HG03558 (cell line): ENCODE measurements at regions not wholly inside any gene's neighbourhood (a gene's known extent, or its start where the extent isn't known, plus 50 kb on each side); places are given as distances from the start of the nearest gene placed in this dataset.

ENCODE experiments used
- ATAC-seq: cut with Tn5 transposase; IDR thresholded peaks from one replicate; pipeline ENCODE4 v1.9.1; 2021; ENCODE audit warnings: moderate number of reproducible peaks; ENCODE audit not compliant: unreplicated experiment; ENCODE audit errors: extremely low read depth

- no peak for ATAC-seq
Measured at GRCh38 chr9:84570482-84571154, 98.9 kb upstream of the NTRK2 start.

- ATAC-seq, result no peak
Measured at GRCh38 chr9:84573083-84573482, 96.4 kb upstream of the NTRK2 start.

- no peak for ATAC-seq
Measured at GRCh38 chr9:84575705-84576104, 93.8 kb upstream of the NTRK2 start.

- no peak for ATAC-seq
Measured at GRCh38 chr9:84583866-84584265, 85.7 kb upstream of the NTRK2 start.

GRCh38 chr9:84586662-84587061, 82.9 kb upstream of the NTRK2 start:
- no peak for ATAC-seq

GRCh38 chr9:84587153-84587552, 82.4 kb upstream of the NTRK2 start:
- ATAC-seq, result no peak

- ATAC-seq, result no peak
Measured at GRCh38 chr9:84589542-84589941, 80.0 kb upstream of the NTRK2 start.

- no peak for ATAC-seq
Measured at GRCh38 chr9:84590706-84591105, 78.8 kb upstream of the NTRK2 start.

GRCh38 chr9:84592918-84593317, 76.6 kb upstream of the NTRK2 start:
- no peak for ATAC-seq

GRCh38 chr9:84593352-84593751, 76.2 kb upstream of the NTRK2 start:
- no peak for ATAC-seq

- peak; percentile 82 for ATAC-seq
Measured at GRCh38 chr9:84597131-84597530, 72.4 kb upstream of the NTRK2 start.

GRCh38 chr9:84598921-84599636, 70.5 kb upstream of the NTRK2 start:
- no peak for ATAC-seq

GRCh38 chr9:84600739-84601138, 68.8 kb upstream of the NTRK2 start:
- ATAC-seq, result no peak

- ATAC-seq, result no peak
Measured at GRCh38 chr9:84604223-84604622, 65.3 kb upstream of the NTRK2 start.

- no peak for ATAC-seq
Measured at GRCh38 chr9:84609779-84610178, 59.8 kb upstream of the NTRK2 start.

- no peak for ATAC-seq
Measured at GRCh38 chr9:84613431-84613830, 56.1 kb upstream of the NTRK2 start.

GRCh38 chr9:84615544-84615943, 54.0 kb upstream of the NTRK2 start:
- no peak for ATAC-seq

GRCh38 chr9:84617411-84618029, 52.0 kb upstream of the NTRK2 start:
- ATAC-seq, result no peak
